Mesothelial cell of epicardium (in vitro differentiated cells): ENCODE measurements at regions not wholly inside any gene's neighbourhood (a gene's known extent, or its start where the extent isn't known, plus 50 kb on each side); places are given as distances from the start of the nearest gene placed in this dataset.

Experiments used
- DNase-seq, 2 experiments: peaks; one replicate each; pipeline ENCODE4 v3.0.0; 2021; ENCODE audit warnings: low spot score in 2 of 2; ENCODE audit not compliant: unreplicated experiment in 2 of 2
- H3K27ac Mint-ChIP-seq: 2 replicates; pipeline ENCODE4 v1.8.0; 2021; ENCODE audit warnings: mixed read lengths
- H3K27me3 Mint-ChIP-seq: 2 replicates; pipeline ENCODE4 v1.8.0; 2021; ENCODE audit warnings: low read depth, mixed read lengths
- H3K36me3 Mint-ChIP-seq: 2 replicates; pipeline ENCODE4 v1.8.0; 2021; ENCODE audit warnings: mixed read lengths
- H3K4me1 Mint-ChIP-seq: 2 replicates; pipeline ENCODE4 v1.8.0; 2021; ENCODE audit warnings: mixed read lengths
- H3K4me3 Mint-ChIP-seq: 2 replicates; pipeline ENCODE4 v1.8.0; 2021; ENCODE audit warnings: mild to moderate bottlenecking, moderate library complexity, mixed read lengths
- H3K9me3 Mint-ChIP-seq: 2 replicates; pipeline ENCODE4 v1.8.0; 2021; ENCODE audit warnings: mixed read lengths
- TF ChIP-seq, protein P1 (sequence below): fragments of 200-600 bp; sonication (generic); IDR thresholded peaks from one replicate; pipeline ENCODE4 v1.5.0; 2021; ENCODE audit warnings: antibody characterized with exemption; ENCODE audit not compliant: unreplicated experiment

GRCh38 chr12:105801351-105801750 is 337.4 kb downstream of the NUAK1 start:
- Mint-ChIP-seq H3K9me3 (no peaks in the 10 kb centered on the region), H3K4me1 (no peaks in the 10 kb centered on the region), H3K27ac (no peak overlapping the region), H3K27me3 (no peaks in the 10 kb centered on the region), H3K36me3 (no peaks in the 10 kb centered on the region), H3K4me3 (no peak overlapping the region)
- no peak for DNase-seq
- TF ChIP-seq, protein P1, sequence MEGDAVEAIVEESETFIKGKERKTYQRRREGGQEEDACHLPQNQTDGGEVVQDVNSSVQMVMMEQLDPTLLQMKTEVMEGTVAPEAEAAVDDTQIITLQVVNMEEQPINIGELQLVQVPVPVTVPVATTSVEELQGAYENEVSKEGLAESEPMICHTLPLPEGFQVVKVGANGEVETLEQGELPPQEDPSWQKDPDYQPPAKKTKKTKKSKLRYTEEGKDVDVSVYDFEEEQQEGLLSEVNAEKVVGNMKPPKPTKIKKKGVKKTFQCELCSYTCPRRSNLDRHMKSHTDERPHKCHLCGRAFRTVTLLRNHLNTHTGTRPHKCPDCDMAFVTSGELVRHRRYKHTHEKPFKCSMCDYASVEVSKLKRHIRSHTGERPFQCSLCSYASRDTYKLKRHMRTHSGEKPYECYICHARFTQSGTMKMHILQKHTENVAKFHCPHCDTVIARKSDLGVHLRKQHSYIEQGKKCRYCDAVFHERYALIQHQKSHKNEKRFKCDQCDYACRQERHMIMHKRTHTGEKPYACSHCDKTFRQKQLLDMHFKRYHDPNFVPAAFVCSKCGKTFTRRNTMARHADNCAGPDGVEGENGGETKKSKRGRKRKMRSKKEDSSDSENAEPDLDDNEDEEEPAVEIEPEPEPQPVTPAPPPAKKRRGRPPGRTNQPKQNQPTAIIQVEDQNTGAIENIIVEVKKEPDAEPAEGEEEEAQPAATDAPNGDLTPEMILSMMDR: no peak

GRCh38 chr12:105803292-105803691 is 335.5 kb downstream of the NUAK1 start:
- no peak for DNase-seq
- Mint-ChIP-seq H3K4me1 (no peaks in the 10 kb centered on the region), H3K36me3 (no peaks in the 10 kb centered on the region), H3K27ac (no peak overlapping the region), H3K9me3 (no peaks in the 10 kb centered on the region), H3K4me3 (no peak overlapping the region), H3K27me3 (no peaks in the 10 kb centered on the region)
- TF ChIP-seq, protein P1: no peak

- DNase-seq: no peak
- Mint-ChIP-seq H3K27me3 (no peaks in the 10 kb centered on the region), H3K36me3 (no peaks in the 10 kb centered on the region), H3K9me3 (no peaks in the 10 kb centered on the region), H3K4me1 (no peaks in the 10 kb centered on the region), H3K4me3 (no peak overlapping the region), H3K27ac (no peak overlapping the region)
- TF ChIP-seq, protein P1: no peak
These were observed 334.0 kb downstream of the NUAK1 start for GRCh38 chr12:105804591-105805265.

DNA sequence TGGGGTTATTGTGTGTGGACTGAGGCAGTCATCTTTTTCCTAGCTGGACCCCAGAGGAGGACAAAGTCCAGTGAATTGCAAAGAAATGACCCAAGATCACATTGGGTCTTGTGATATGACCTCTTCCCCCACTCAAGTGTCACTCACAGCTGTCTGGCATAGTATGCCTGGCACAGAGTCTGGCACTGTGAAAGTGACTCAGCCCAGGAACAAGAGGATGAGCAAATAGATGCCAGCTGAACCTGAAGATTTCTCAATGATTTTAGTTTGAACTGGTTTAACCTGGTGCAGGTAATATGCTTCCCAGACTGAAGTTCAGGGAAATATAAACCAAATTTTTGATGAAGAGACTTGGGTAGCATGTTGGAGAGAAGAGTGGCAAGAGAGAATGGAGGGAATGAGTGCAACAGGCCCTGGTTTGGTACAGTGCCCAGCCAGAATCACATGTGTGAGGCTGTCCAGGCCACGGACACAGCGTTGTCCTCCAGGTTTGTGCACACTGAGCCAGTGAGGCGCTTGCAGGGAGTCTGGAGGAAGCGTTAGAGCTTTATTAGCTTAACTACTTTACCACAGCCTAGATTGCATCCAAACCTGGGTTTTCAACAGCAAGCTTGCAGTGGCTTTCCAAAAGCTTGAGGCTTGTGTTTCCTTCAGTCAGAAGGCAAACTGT is 332.9 kb downstream of the NUAK1 start:
- Mint-ChIP-seq H3K4me3 (no peak overlapping the region), H3K27ac (no peak overlapping the region), H3K27me3 (no peaks in the 10 kb centered on the region), H3K9me3 (peaks cover 6% of the 10 kb centered on the region), H3K4me1 (no peaks in the 10 kb centered on the region), H3K36me3 (no peaks in the 10 kb centered on the region)
- no peak for DNase-seq
- TF ChIP-seq, protein P1: no peak

- no peaks in the 10 kb centered on the region for H3K4me1 Mint-ChIP-seq
- TF ChIP-seq, protein P1: no peak
- H3K27ac Mint-ChIP-seq: no peak overlapping the region
- no peaks in the 10 kb centered on the region for H3K27me3 Mint-ChIP-seq
- DNase-seq: no peak
- peaks cover 9% of the 10 kb centered on the region for H3K9me3 Mint-ChIP-seq
- no peak overlapping the region for H3K4me3 Mint-ChIP-seq
- no peaks in the 10 kb centered on the region for H3K36me3 Mint-ChIP-seq
These were observed 332.4 kb downstream of the NUAK1 start for GRCh38 chr12:105806400-105806770.
